Right forelimb (tissue), 1 donor: ENCODE measurements at regions not wholly inside any gene's neighbourhood (a gene's known extent, or its start where the extent isn't known, plus 50 kb on each side); places are given as distances from the start of the nearest gene placed in this dataset.
A peak's percentile ranks its signal among the peaks of the same experiment; 100 is the strongest.

Experiments used
- DNase-seq: peaks from one replicate; pipeline ENCODE4 v3.0.0-alpha.2; 2018

- no peak for DNase-seq
Measured at GRCh38 chr5:165622864-165623536, 2117.6 kb downstream of the MAT2B start.

GRCh38 chr5:165624166-165624946 is 2118.9 kb downstream of the MAT2B start:
- DNase-seq = no peak

GRCh38 chr5:165626161-165626560 is 2120.7 kb downstream of the MAT2B start:
- DNase-seq = no peak

- DNase-seq = no peak
Measured at GRCh38 chr5:165627548-165628170, 2122.2 kb downstream of the MAT2B start.

- DNase-seq = peak; percentile 60
Measured at GRCh38 chr5:165630261-165630778, 2124.9 kb downstream of the MAT2B start.

GRCh38 chr5:165631235-165631634 is 2125.8 kb downstream of the MAT2B start:
- DNase-seq = no peak

GRCh38 chr5:165642366-165642765 is 2136.9 kb downstream of the MAT2B start:
- no peak for DNase-seq

- DNase-seq = no peak
Measured at GRCh38 chr5:165665735-165666400, 2160.4 kb downstream of the MAT2B start.

- DNase-seq = no peak
Measured at GRCh38 chr5:165673499-165673898, 2168.1 kb downstream of the MAT2B start.

- no peak for DNase-seq
Measured at GRCh38 chr5:165695796-165696195, 2190.4 kb downstream of the MAT2B start.

GRCh38 chr5:165705960-165706359 is 2200.5 kb downstream of the MAT2B start:
- no peak for DNase-seq

GRCh38 chr5:165712011-165712410 is 2206.6 kb downstream of the MAT2B start:
- no peak for DNase-seq

- no peak for DNase-seq
Measured at GRCh38 chr5:165714598-165714997, 2209.2 kb downstream of the MAT2B start.

- no peak for DNase-seq
Measured at GRCh38 chr5:165720901-165721300, 2215.5 kb downstream of the MAT2B start.

- DNase-seq = no peak
Measured at GRCh38 chr5:165722401-165722800, 2217.0 kb downstream of the MAT2B start.

- DNase-seq = no peak
Measured at GRCh38 chr5:165723931-165724330, 2218.5 kb downstream of the MAT2B start.

GRCh38 chr5:165728425-165728824 is 2223.0 kb downstream of the MAT2B start:
- no peak for DNase-seq

GRCh38 chr5:165735388-165735787 is 2230.0 kb downstream of the MAT2B start:
- DNase-seq = no peak

- no peak for DNase-seq
Measured at GRCh38 chr5:165739079-165739741, 2233.8 kb downstream of the MAT2B start.

- DNase-seq = no peak
Measured at GRCh38 chr5:165757791-165758190, 2252.4 kb downstream of the MAT2B start.

GRCh38 chr5:165775111-165775510 is 2269.7 kb downstream of the MAT2B start:
- DNase-seq = no peak

- no peak for DNase-seq
Measured at GRCh38 chr5:165779505-165779904, 2274.1 kb downstream of the MAT2B start.

- no peak for DNase-seq
Measured at GRCh38 chr5:165780901-165781300, 2275.5 kb downstream of the MAT2B start.
